H4 (cell line): ENCODE measurements at regions not wholly inside any gene's neighbourhood (a gene's known extent, or its start where the extent isn't known, plus 50 kb on each side); places are given as distances from the start of the nearest gene placed in this dataset.
"Not testable (repeated sequence)": the region's sequence is repeated elsewhere in the genome, so short reads cannot be mapped to it uniquely, and the experiment has no call there.

Source experiments
- DNase-seq: peaks from one replicate; pipeline ENCODE4 v3.0.0-alpha.2; 2015; ENCODE audit warnings: low spot score

DNA sequence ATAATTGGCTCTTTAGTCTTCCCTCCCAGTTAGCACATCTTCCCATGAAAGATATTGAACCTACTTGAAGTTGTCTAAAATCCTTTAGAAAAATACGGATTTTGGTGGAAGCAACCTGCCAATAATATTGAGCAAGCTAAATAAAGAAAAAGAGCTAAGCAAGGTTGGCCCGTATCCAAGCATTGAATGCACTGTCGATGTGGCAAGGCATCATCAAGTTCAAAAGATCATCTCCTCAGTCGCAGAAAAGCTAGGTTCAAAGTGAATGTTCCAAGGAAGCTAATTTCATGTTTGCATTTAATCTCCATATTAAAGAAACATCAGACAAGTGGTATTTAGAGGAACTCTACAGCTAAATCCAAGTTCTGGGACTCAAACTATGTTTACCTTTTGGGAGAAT, 206.0 kb downstream of the MTERF1 start:
- no peak for DNase-seq

DNA sequence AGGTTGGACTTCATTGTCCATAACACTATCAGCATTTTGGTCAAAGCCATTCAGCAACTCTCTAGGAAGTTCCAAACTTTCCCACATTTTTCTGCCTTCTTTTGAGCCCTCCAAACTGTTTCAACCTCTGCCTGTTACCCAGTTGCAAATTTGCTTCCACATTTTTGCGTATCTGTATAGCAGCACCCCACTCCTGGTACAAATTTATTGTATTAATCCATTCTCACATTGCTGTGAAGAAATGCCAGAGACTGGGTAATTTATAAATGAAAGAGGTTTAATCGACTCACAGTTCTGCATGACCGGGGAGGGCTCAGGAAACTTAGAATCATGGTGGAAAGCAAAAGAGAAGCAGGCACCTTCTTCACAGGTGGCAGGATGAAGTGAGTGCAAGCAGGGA, 198.8 kb downstream of the MTERF1 start:
- DNase-seq = no peak

DNA sequence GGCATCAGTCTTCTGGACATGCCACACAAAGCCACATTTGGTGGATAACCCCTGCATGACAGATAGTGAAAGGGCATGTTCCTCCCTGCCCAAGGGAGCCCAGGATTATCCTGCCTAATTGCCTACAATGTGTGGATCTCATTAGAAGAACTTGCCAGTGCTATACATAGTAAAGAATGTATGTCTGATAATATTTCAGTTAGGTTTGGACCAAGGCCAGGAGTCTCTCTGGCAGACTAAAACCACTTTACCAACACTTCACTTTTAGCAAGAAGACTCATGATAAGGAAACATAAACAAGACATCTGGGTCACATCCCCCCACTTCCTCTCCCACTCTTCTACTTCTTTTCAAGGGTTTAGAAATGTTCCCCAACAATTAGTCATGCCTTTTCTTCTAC, 196.7 kb downstream of the MTERF1 start:
- no peak for DNase-seq

DNA sequence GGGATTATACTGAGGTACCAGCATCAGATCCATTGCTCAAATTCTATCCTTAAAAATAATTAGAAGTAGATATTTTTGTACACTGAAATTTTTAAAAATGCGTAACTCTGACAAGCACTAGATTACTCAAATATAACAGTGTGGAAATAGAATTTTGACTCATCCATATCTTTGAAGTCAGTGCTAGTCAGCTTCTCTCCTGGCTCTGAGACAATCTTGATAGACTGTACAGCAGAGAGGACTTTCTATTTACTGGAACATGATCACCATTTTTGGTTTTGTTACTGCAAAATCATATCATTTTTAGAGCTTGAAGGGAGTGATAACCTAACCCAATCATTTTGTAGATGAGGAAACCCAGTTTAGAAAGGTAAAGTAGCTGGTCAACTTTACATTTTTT, 195.0 kb downstream of the MTERF1 start:
- DNase-seq = no peak

DNA sequence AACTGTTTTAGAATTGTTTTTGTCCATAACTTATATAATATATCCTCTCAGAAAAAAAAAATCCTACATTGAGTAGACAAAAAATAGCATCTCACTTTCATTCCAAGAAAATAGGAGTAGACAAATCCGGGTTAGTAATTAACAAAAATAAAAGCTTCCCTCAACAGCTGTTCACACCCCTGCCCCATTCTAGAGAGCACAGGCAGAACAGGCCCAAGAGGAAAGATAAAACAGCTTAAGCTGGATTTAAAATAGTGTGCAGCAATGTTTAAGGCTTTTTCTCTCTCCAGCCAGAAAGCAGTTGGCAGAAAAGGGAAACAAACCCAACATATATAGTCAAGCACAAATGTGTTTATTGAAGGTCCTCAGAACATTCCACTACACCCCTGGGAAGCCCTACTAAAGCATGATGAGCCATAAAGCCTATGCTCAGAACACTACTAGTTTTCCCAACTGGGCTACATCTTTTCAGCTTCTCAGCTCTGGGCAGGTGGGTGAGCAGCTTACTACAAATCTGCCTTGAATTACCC, 189.9 kb downstream of the MTERF1 start:
- DNase-seq = no peak

DNA sequence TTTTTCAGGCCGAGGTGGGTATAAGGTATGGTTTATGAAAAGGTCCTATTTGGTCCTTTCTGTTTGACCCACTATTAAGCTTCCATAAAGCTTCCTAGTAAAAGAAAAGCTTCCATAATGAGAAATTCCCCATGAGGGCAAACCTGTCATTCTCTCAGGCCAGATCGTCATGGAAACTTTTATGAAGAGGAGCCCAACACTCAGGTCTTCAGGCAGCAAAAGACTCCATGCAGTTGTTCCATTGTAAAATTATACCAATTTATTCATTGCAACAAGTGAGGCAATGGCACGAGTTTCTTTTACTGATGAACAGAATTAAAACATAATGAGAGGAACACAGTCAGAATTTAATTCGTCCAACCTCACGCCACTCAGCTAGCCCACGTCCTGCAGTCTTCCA, 188.6 kb downstream of the MTERF1 start:
- DNase-seq = no peak

DNA sequence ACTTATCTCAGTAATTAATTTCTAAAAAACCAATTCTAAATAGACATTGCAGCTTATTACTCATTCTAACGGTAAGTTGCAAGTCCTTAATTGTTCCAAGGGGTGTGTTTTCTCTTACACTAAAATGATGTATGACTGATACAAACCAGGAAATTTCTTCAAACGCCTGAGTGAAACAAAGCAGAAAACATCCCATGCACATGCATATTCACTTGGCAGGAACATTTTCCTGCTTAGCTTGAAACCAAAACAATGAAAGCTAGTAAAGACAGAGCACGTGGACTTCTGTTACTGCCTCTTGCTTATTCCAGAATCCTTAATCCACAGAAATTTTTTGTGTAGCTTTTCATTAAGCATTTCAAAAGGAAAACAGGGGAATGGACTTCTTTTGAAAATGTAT, 187.7 kb downstream of the MTERF1 start:
- no peak for DNase-seq

DNA sequence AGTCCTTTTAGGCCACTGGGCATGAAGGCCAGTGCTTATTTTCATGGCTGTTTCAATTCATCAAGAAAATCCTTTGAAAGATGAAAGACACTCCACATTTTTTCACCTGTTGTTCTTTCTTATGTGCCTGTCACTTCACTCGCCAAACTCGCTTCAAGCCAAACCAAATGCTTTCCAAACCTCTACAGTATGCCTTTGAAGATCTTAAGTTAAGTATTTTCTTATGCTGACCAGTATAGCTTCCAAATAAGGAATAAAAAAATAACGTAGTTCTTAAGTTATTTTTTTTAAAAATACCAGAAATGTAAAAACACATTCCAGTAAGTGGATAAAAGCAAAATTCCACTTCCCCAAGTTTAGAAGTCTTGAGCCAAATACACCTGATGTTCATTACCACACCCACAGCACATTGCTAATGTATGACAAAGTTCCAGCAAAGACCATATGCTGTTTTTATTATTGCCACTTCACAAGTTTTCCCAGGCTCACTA, 186.1 kb downstream of the MTERF1 start:
- no peak for DNase-seq

DNA sequence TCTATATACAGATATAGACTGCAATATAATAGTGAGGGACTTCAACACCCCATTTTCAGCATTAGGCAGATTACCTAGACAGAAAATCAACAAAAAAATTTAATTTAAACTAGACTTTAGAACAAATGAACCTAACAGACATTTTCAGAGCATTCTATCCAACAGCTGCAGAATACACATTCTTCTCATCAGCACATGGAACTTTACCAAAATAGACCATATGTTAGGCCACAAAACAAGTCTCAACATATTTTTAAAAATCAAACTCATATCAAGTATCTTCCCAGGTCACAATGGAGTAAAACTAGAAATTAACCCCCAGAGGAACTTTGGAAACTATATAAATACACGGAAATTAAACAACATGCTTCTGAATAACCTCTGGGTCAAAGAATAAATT, 169.6 kb downstream of the MTERF1 start:
- DNase-seq = no peak

DNA sequence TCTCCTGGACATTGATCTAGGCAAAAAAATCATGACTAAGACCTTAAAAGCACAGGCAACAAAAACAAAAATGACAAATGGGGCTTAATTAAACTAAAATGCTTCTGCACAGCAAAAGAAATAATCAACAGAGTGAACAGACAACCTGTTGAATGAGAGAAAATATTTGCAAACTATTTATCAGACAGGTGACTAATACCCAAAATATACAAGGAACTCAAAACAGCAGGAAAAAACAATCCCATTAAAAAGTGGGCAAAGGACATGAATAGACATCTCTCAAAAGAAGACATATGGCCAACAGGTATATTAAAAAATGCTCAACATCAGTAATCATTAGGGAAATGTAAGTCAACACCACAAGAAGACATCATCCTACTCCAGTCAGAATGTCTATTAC, 166.8 kb downstream of the MTERF1 start:
- DNase-seq = no peak

DNA sequence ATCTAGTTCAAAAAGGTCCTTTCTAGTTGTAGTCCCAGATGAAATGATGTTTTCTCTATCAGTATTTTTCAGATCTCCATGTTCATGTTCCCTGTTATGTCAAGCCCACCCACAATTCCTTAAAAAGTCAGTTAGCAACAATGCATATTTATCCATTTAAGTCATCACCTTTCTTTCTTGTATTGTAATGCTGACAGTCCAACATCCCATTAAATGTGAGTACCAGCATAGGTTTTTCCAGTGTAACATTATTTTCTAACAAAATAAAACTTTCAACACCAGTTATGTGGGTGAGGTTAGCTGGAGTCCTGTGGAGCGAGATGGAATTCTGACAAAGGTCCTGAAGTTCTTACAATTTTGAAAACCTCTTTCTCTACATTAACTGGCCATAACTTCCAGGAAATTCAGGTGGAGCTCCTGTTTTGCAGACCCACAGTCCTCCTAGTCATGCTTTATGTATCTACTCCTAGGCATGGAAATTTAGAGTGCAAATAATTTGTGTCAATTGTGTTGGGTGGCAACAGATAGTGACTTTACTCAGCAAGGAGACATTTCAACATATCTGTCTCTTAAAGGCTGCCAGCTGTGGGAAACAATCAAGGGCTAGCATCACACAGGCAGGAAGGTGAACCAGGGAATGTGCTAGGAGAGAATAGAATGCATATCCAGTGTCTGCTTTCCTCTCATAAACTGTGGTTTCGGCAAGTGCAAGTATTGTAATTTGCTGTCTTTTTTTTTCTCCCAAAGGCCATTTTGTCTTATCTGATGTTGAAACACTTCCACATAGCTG, 162.6 kb downstream of the MTERF1 start:
- no peak for DNase-seq

DNA sequence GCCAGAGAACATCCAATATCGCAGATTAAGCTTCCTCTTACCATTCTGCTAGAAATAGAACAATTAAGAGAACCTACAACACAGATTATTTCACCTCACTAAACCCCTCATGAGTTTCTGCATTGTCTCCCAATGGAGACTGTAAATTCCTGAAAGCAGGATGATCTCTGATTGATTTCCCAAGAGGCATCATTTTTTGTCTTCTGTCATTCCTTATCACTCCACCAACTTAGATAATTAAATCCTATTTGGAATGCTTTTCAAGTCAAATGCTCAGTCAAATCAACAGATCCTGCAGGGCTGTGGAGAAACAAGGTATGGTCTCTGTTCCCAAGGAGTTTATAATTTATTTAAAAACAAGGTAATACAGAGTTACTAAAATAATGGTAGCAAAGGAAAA, 161.5 kb downstream of the MTERF1 start:
- DNase-seq = no peak

DNA sequence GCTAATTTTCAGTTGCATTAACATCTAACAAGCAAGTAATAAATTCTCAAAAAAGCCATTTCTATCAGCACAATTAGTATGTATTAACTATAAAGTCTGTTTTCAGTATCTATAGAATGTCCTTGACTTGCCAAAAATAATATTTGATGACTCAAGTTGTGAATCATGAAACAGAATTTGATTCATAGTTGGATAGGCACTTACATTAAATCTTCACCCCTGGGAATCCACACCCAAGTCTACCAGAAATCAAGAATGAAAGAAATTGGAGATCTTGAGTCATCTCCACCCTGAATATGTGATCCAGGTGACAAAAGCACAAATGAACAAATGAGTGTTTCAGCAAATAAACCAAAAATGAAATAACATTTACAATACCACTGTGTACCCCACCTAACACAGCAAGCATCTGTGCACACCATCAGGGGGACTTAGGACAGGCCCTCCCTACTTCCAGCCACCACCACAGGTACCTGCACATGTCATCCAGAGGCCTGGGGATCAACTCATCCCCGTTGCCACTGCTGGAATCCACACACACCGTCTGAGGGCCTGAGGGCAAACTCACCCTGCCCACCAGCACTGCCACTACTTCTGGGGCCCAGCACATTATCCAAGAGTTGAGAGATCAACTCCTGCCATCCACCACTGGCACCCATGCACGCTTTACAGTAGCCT, 160.1 kb downstream of the MTERF1 start:
- no peak for DNase-seq

DNA sequence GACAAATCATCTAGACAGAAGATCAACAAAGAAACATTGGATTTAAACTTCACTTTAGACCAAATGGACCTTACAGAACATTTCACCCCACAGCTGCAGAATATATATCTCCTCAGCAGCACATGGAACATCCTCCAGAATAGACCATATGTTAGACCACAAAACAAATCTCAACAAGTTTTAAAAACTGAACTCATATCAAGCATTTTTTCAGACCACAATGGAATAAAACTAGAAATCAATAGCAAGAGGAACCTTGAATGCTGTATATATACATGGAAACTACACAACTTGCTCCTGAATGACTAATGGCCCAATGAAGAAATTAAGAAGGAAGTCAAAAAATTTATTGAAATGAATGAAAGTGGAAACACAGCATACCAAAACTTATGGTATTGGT, 157.7 kb downstream of the MTERF1 start:
- DNase-seq = no peak

DNA sequence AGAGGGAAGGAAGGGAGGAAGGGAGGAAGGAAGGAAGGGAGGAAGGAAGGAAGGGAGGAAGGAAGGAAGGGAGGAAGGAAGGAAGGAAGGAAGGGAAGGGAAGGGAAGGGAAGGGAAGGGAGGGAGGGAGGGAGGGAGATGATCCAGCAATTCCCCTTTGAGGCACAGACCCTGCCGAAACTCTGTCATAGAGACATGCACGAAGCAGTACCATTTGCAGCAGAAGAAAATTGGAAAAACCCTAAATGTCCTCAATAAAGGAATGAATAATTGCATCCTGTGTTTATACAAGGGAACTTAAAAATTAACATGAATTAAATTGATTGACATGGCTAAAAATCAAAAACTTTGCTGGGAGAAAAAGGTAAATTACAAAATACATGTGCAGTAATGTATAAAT, 151.5 kb downstream of the MTERF1 start:
- DNase-seq = not testable (repeated sequence)

DNA sequence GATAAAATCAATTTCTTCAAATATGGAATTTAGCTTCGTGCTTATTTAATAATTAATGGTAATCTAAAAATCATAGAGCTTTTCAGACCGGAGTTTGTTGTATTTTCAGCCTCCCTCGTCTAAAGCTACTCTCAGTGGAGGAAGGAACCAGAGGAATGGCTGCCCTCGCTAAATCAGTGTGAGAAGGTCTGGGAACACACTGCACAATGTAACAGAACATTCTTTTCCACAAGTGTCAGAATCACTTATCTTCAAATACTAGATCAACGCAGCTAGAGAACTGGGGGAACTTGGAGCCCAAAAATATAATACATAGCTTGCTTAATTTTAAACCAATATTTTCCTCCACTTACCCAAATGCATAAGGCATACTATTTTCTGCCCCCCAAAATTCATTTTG, 148.5 kb downstream of the MTERF1 start:
- DNase-seq = no peak

DNA sequence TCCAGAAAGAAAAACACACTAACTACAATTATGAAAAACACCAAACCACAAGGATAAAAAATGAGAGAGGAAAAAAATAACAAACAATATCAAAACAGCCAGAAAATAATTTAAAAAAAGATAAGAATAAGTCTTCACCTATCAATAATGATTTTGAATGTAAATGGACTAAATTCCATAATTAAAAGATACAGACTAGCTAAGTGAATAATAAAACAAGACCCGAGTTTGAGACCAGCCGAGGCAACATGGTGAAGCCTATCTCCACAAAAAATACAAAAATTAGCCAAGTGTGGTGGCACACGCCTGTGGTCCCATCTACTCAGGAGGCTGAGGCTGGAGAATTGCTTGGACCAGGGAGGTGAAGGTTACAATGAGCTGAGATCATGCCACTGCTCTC, 131.1 kb downstream of the MTERF1 start:
- DNase-seq = no peak

DNA sequence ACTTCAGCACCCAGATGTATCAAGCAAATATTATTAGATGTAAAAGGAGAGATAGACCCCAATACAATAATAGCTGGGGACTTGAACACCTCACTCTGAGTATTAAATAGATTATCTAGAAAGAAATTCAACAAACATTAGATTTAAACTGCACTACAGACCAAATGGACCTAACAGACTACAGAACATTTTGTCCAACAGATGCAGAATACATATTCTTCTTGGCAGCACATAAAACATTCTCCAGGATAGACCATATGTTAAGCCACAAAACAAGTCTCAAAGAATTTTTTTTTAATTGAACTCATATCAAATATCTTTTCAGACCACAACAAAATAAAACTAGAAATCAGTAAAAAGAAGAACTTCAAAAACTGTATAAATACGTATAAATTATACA, 130.4 kb downstream of the MTERF1 start:
- DNase-seq = no peak

DNA sequence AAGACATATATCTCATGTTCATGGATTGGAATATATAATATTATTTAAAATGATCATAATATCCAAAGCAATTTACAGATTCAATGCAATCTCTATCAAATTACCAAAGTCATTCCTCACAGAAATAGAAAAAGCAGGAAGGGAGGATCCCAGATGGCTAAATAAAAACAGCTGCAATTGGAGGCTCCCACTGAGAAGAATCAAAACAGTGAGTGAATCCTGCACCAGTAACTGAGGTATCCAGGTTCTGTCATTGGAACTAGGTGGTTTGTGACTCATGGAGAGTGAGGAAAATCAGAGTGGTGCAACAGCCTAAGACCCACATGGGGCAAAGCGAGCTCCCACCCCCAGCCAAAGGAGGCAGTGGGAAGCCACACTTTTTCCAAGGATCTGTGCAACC, 128.4 kb downstream of the MTERF1 start:
- DNase-seq = no peak

DNA sequence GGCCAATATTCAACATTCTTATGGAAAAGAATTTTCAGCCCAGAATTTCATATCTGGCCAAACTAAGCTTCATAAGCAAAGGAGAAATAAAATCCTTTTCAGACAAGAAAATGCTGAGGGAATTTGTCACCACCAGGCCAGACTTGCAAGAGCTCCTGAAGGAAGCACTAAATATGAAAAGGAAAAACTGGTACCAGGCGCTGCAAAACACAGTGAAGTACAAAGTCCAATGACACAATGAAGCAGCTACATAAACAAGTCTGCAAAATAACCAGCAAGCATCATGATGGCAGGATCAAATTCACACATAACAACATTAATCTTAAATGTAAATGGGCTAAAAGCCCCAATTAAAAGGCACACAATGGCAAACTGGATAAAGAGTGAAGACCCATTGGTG, 126.2 kb downstream of the MTERF1 start:
- not testable (repeated sequence) for DNase-seq

DNA sequence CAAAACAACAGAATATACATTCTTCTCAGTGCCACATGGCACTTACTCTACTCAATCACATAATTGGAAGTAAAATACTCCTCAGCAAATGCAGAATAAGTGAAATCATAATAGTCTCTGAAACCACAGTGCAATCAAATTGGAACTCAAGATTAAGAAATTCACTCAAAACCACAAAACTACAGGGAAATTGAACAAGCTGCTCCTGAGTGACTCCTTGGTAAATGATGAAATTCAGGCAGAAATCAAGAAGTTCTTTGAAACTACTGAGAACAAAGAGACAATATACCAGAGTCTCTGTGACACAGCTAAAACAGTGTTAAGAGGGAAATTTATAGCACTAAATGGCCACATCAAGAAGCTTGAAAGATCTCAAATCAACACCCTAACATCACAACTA, 125.4 kb downstream of the MTERF1 start:
- DNase-seq = not testable (repeated sequence)

DNA sequence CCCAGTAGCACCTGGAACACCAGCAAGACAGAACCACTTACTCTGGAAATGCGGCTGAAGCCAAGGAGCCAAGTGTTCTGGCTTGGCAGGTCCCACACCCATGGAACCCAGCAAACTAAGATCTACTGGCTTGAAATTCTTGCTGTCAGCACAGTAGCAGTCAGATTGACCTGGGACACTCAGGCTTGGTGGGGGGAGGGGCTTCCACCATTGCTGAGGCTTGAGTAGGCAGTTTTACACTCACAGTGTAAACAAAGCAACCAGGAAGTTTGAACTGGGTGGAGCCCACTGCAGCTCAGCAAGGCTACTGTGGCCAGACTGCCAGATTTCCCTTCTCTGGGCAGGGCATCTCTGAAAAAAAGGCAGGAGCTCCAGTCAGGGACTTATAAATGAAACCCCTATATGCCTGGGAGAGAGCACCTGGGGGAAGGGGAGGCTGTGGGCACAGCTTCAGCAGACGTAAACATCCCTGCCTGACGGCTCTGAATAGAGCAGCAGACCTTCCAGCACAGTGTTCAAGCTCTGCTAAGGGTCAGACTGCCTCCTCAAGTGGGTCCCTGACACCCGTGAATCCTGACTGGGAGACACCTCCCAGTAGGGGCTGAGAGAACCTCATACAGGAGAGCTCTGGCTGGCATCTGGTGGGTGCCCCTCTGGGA, 121.2 kb downstream of the MTERF1 start:
- DNase-seq = peak; percentile 48

DNA sequence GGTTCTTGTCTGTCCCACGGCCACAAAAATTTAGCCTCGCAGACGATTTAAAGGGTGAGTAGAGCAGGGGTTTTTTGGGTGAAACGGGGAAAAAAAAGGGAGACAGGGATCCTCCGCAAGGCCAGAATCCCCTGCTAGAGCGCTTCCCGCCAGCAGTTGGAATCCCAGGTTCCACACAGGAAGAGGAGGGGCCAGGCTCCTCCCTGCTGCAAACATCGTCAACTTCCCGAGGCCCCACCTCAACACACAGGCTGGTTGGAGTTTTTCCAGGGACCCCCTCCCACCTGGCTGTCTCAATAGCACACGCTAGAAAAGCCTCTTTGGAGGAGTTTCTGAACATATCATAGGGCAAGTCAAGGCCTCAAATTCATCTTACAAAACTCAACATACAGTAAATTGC, 112.7 kb downstream of the MTERF1 start:
- no peak for DNase-seq
